ENCODE measurements at regions not wholly inside any gene's neighbourhood (a gene's known extent, or its start where the extent isn't known, plus 50 kb on each side); places are given as distances from the start of the nearest gene placed in this dataset.

GRCh38 chr11:33410086-33410765, 153.0 kb downstream of the HIPK3 start:
- H3K4me3 Mint-ChIP-seq = no peak overlapping the region
- H3K4me1 Mint-ChIP-seq = no peaks in the 10 kb centered on the region
- intact Hi-C loops (cut with micrococcal nuclease) = no loop called here
- POLR2A ChIA-PET = no interaction called here
- H3K27ac Mint-ChIP-seq = no peak overlapping the region
- H3K27me3 Mint-ChIP-seq = peaks cover 13% of the 10 kb centered on the region
- ATAC-seq (ENCODE audit: low read depth) = no peak
- TF ChIP-seq CTCF (IDR thresholded peaks at IDR 0.05) = no peak
- H3K36me3 Mint-ChIP-seq (ENCODE audit: low read depth) = no peaks in the 10 kb centered on the region
- no peaks in the 10 kb centered on the region for H3K9me3 Mint-ChIP-seq
- CTCF ChIA-PET = interaction anchor here (1.4 kb wide), 1 partner anchor 332 kb away, joined by 3 read pairs; no protein-coding TSS in a partner anchor
- DNase-seq = no peak

All from activated B cell treated with CpG ODN at 0.5 μM for 24 hours (primary cell).